Activated naive CD4-positive, alpha-beta T cell (primary cell): ENCODE measurements at regions not wholly inside any gene's neighbourhood (a gene's known extent, or its start where the extent isn't known, plus 50 kb on each side); places are given as distances from the start of the nearest gene placed in this dataset.
"Not testable (repeated sequence)": the region's sequence is repeated elsewhere in the genome, so short reads cannot be mapped to it uniquely, and the experiment has no call there.

Source experiments
- DNase-seq, 4 experiments: peaks; one replicate each; lab custom pipeline; 2025; lab: John Stamatoyannopoulos, UW

DNA sequence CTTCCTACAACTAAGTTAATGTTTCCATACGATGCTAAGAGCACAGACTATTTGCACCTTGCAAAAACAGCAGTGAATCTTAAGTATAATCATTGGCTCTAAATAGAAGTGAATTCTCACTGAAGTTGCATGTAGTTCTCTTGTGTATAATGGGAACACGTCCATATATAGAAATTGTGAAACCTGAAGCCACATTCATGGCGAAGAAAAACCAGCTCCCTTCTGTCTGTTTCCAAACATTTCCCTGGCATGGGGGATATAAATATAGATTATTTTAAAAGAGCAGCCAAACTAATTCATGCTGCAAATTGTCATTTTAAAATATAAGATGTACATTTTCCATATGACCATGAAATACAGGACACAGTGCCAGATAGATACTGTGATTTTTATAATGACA is 71.1 kb downstream of the TRAM1L1 start:
- DNase-seq = no peak

DNA sequence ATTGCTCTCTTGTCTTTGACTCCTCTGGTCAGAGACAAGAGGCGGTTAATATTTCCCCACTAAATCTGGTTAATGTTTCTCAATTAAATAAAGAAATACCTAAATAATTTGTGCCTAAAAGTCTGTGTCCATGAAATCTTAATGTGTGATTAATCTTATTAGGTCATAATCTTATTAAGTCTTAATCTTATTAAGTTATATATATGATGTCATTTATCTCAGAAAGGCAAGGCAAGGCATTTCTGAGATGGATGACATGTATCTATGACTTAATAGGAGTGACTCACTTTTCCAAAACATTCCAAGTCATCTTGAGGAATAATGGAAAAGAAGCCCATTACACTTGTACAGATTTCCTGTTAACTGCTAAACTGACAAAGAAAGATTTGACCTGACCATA is 74.7 kb downstream of the TRAM1L1 start:
- no peak for DNase-seq

- no peak for DNase-seq
Measured at GRCh38 chr4:117001077-117001476, 84.3 kb downstream of the TRAM1L1 start.

DNA sequence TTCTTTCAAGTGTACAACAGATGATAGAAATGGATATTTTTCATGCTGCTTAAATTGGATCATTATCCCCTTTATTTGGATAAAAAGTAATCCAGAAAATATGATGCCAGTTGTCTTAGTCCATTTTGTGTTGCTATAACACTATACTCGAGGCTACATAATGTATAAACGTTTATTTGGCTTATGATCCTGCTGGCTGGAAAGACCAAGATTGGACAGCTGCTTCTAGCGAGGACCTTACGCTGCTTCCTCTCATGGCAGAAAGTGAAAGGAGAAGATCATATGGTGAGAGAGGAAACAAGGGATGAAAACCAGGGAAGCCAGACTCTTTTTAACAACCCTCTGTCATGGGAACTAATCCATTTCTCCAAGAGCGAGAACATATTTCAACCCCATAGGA is 102.7 kb downstream of the TRAM1L1 start:
- DNase-seq = no peak

- DNase-seq = not testable (repeated sequence)
Measured at GRCh38 chr4:116980436-116980835, 104.9 kb downstream of the TRAM1L1 start.

DNA sequence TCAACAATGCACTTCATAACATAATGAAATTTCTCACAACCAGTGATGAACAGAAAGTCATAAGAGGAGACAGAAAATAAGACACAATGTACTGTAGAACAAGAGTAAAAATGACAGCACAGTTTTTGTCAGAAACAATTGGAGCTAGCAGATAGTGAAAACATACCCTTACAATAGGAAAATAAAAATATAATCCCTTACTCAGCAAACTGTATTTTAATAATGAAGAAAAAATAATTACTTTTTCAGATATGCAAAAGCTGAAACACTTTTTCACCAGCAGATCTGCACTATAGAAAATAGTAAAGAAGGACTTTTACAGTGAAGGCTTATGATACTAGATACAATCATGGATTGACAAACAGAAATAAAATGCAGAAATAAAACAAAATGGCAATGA is 126.3 kb downstream of the TRAM1L1 start:
- no peak for DNase-seq

- DNase-seq = no peak
Measured at GRCh38 chr4:116953947-116954346, 131.4 kb downstream of the TRAM1L1 start.

DNA sequence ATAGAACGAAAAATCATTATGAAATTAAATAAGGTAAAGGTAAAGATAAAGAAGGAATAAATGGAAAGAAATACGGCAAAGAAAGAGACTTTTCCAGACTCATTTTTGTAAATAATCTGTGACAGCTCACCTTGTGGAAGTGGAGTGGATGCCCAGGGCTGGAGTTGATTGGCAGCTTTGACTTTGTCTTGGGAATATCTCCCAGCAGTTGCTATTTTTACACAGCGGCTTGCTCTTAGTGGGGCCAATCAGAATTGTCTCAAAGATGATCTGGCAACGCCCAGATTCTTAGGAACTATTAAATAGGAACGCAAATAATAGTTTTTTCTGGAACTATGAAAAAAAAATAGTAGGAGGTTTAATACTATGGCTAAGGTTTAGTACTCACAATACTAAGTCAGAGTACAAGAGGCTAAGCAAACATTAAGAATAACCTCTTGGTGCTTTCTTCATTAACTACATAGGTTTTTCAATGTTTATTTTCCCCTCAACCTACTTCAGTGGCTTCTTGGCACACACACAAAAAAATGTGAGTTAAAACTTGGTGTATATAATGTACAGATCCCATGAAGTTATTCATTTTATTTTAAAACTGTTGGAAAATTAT is 132.7 kb downstream of the TRAM1L1 start:
- DNase-seq = no peak

- DNase-seq = no peak
Measured at GRCh38 chr4:116949856-116950255, 135.5 kb downstream of the TRAM1L1 start.

GRCh38 chr4:116942315-116942714 is 143.1 kb downstream of the TRAM1L1 start:
- DNase-seq = no peak

DNA sequence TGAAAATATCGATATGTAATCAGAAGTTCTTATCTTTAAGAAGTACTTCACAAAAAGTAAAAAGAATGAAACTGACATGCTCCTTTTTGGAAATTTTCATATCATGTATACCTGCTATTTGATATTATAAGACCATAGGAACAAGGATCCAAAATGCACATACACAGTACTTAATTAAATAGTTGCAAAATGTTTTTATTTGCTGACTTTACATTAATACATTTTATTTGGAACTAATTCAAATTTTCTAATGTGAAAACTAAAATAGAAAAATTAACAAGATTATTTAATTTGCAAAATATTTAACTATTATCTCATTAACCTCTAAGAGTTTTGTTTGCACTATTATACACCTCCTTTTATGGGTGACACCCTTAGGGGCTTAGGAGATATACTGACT is 155.0 kb downstream of the TRAM1L1 start:
- DNase-seq = no peak

DNA sequence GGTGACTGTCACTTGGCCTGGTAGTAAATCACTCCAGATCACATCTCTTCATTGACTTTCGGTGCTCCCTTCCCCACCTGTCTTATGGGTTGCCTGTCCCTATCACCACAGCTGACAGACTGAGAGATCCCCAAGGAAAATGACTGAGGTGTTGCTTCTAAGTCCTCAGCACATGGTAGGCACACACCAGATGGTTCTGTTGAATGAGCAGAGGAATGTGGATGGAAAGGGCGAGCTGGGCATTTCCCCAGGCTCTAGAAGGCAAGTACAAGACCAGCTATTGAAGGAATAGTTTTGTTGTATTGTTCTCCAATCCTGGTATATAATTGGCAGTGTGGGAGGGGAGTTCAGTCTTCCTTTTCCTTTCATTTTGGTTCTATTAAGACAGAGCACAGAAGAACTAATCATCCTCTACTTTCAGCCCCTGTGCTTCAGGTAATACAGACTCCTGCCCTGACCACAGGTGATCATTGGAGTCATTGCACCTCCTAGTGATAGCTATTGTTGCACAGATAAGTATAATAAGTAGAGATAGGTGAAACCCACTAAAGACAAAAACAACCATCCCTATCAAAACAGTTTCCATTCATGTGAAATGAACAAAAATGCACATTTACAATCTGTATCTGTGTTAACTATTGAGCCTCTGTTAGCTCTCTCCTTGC is 158.6 kb downstream of the TRAM1L1 start:
- DNase-seq = no peak

- DNase-seq = no peak
Measured at GRCh38 chr4:116925900-116926457, 159.4 kb downstream of the TRAM1L1 start.

- no peak for DNase-seq
Measured at GRCh38 chr4:116923389-116923788, 162.0 kb downstream of the TRAM1L1 start.

DNA sequence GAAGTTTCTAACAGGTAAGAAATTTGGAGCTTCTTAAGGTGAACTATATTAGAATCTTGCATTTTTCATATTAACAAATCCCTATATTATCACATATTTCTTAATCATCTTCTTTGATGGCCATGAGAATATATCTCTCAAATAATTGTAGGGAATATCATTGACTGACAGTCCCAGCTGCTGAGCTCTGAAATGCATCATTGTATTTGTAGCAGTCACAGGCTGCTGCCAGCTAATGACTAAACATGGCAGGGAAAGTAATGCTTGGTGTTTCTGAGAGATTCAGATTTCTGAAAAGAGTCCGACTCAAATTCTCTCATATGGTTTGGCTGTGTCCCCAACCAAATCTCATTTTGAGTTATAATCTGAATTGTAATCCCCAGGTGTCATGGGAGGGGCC is 171.9 kb downstream of the TRAM1L1 start:
- no peak for DNase-seq

DNA sequence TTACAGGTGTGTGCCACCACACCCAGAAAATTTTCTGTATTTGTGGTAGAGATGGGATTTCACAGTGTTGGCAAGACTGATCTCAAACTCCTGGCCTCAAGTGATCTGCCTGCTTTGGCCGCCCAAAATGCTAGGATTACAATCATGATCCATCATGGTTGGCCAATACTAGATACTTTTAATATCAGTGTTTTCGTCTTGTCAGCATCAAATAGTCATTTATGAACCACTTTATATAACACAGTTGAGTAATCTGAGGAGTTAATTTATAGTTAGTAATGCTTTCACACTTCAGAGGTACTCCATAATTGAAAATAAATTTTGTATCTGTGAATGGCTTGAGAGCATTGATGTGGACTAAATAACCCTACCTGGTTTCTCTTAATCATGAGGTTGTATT is 178.6 kb downstream of the TRAM1L1 start:
- DNase-seq = no peak

GRCh38 chr4:116899561-116899960 is 185.8 kb downstream of the TRAM1L1 start:
- DNase-seq = no peak

DNA sequence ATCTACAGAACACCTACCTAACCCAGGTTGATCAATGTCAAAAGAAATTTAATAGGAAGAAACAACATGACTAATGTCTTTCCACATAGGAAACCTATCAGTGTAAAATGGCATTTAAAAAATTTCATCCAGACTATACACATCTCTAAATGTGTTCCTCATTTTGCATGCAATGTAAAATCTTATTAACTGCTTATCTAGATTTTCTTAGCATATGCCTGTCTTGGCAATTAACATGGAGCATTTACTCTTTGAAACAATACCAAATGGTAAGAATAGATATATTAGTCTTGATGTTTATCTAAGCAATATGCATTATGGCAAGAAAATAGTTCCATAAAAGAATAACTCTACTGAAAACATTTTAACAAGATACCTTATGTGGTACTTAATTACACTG is 199.8 kb downstream of the TRAM1L1 start:
- DNase-seq = no peak

DNA sequence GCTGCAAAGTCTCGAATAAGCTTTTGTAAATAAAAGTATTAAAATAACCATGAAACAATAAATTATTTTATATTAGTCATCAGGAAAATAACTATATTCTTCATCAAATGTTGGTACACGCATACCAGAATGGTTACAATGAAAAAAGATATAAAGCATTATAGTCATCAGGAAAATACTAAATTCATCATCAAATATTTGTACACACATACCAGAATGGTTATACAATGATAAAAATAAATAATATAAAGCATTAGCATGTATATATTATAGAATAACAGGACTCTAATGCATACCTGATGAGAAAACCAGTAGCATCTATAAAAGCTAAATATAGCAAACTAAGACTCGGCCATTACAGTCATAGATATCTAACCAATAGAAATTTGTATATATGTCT is 202.9 kb downstream of the TRAM1L1 start:
- DNase-seq = no peak

GRCh38 chr4:116881077-116881476 is 204.3 kb downstream of the TRAM1L1 start:
- DNase-seq = no peak

DNA sequence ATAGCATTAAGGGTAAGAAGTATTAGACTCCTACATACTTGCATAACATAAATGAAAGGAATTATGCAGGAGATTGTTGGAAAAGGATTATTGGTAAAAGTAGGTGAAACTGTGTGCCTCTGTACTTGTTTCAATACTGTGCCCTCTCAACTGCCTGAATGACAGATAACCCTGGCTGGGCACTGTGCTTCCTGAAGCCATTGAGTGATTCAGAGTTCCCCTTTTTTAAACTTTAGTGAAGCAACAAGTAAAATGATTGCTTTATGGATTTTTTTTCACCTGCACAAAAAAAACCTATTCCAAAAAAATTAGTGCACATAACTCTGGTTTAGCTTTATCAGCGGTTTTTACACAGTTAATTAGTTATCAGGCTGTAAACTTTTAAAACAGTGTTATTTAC is 204.8 kb downstream of the TRAM1L1 start:
- DNase-seq = no peak

GRCh38 chr4:116878280-116878679 is 207.1 kb downstream of the TRAM1L1 start:
- no peak for DNase-seq

DNA sequence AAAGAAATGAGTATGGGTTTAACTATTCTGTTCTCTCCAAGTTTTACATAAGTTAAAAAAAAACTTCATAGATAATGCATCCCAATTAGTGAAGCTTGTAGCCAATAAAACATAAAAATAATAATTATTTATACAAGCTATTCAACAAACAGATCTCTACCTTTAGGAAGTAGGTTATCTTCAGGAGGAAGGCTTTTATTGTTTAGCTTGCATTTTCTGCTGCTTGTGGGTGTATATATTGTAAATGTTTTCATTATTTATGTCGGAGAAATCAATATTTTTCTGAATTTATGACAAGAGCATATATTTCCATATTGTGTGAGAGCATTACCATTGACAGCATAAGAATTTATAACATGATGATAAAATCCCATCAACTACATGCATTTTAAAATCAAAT is 208.3 kb downstream of the TRAM1L1 start:
- DNase-seq = no peak

DNA sequence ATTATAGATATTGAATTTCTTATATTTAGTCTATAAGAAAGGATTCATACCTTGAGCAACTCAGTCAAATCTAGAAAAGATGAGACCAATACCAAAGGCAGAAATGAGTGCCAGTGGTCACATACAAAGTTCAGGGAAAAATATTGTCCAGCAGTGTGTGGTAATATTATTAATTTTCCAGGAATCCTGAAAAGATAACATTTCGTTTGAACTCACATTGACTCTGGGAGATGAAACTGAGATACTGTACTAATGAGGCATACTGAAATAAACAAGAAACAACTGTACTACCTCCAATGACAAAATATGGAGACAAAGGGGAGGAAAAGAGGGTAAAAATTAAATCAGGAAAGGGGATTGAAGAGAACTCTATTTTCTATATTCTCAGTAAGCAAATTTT is 212.4 kb downstream of the TRAM1L1 start:
- DNase-seq = no peak
